Omental fat pad (tissue), 3 donors: ENCODE measurements at regions not wholly inside any gene's neighbourhood (a gene's known extent, or its start where the extent isn't known, plus 50 kb on each side); places are given as distances from the start of the nearest gene placed in this dataset.

Source experiments
- ATAC-seq: fragments of 150-250 bp; one replicate; pipeline ENCODE4 v1.9.1; 2016; ENCODE audit warnings: mild to moderate bottlenecking, moderate library complexity; ENCODE audit not compliant: low FRiP score
- DNase-seq: peaks from one replicate; pipeline ENCODE4 v3.0.0-alpha.2; 2019; ENCODE audit warnings: low spot score
- TF ChIP-seq, protein P1 (sequence below), 3 donors: fragments of 450-650 bp; IDR thresholded peaks; one replicate each; pipeline ENCODE4 v1.5.1; 2016 to 2017; ENCODE audit warnings: antibody characterized with exemption in 3 of 3, mild to moderate bottlenecking in 3 of 3, moderate library complexity in 2 of 3

DNA sequence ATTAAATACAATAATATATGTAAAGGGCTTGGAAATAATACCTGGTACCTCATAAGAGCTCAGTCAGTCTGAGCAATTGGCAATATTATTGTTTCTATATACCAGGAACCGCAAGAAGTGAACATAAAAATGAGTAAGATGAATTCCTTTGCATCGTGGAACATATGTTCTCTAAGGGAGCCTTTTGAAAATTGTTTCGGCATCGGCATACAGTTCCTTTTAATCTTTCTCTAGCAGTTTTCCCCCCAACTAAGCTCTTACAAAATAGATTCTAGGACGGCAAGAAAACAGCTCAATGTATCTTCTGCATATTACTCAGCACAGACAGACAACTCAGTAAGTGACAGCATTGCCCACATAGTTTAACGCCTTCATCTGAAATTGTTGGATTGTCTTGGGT lies 426.6 kb upstream of the WWC1 start:
- ATAC-seq (no peak), DNase-seq (no peak)
- TF ChIP-seq, protein P1, sequence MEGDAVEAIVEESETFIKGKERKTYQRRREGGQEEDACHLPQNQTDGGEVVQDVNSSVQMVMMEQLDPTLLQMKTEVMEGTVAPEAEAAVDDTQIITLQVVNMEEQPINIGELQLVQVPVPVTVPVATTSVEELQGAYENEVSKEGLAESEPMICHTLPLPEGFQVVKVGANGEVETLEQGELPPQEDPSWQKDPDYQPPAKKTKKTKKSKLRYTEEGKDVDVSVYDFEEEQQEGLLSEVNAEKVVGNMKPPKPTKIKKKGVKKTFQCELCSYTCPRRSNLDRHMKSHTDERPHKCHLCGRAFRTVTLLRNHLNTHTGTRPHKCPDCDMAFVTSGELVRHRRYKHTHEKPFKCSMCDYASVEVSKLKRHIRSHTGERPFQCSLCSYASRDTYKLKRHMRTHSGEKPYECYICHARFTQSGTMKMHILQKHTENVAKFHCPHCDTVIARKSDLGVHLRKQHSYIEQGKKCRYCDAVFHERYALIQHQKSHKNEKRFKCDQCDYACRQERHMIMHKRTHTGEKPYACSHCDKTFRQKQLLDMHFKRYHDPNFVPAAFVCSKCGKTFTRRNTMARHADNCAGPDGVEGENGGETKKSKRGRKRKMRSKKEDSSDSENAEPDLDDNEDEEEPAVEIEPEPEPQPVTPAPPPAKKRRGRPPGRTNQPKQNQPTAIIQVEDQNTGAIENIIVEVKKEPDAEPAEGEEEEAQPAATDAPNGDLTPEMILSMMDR (IDR thresholded peaks at IDR 0.05): no peak

DNA sequence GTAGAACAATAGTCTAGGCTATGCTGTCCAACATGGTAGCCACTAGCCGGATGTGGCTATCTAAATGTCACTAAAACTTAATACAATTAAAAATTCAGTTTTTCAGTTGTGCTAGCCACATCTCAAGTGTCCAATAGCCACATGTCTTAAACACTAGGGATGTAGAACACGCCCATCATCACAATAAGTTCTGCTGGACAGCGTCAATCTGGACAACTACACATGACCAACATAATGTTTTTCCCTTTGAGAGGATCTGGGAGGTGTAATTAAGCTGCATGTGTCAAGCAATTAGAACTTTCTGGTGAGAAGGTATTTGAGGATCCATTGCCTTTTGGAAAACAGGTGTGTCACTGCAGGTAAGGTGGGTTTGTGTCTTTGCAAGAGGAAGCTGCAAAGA lies 424.6 kb upstream of the WWC1 start:
- DNase-seq: no peak
- ATAC-seq: no peak
- TF ChIP-seq, protein P1 (IDR thresholded peaks at IDR 0.05): no peak

GRCh38 chr5:167867281-167867680 lies 424.2 kb upstream of the WWC1 start:
- no peak for ATAC-seq
- TF ChIP-seq, protein P1 (IDR thresholded peaks at IDR 0.05): no peak

DNA sequence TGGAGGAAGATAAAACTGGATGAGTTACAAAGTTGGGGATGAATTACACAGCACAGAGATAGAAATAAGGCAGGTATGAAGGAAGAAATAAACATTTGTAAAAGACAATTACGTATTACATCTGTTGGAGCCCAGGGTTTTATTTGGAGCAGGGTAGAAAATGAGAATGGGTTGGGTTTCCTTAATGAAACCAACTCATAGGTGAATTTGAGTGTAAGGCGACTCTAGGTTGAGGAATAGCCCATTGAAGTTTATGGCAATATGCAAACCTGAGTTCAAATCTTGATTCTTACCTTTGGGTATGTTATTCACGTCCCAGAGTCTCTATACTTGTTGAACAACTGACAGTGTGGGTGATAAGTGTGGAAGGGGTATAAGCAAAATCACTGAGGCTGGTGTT lies 422.3 kb upstream of the WWC1 start:
- DNase-seq (no peak), ATAC-seq (no peak)
- TF ChIP-seq, protein P1 (IDR thresholded peaks at IDR 0.05): no peak

More at GRCh38 chr5:167867281-167867680, 424.2 kb upstream of the WWC1 start:
- DNase-seq: no peak

- no peak for DNase-seq
- no peak for ATAC-seq
- TF ChIP-seq, protein P1 (IDR thresholded peaks at IDR 0.05): no peak
Observed at GRCh38 chr5:167870055-167870454, 421.4 kb upstream of the WWC1 start.

DNA sequence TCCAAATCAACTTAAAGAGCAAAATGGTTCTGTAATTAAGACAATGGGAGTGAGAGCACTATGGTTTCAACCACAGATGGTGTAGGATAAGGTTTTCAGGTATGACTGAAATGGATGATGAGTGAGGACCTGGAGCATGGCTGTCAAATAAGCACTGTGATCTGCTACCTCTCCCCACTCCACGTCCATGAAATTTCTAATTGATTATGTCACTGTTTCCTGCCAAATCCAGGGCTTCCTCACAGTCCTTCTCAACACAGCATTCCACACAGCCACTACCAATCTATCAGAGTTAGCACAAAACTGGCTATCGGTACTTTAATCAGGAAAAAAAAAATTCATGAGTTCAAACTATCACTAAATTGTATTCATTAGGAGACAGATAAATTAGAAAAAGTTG lies 420.4 kb upstream of the WWC1 start:
- ATAC-seq (no peak), DNase-seq (no peak)
- TF ChIP-seq, protein P1 (IDR thresholded peaks at IDR 0.05): no peak

DNA sequence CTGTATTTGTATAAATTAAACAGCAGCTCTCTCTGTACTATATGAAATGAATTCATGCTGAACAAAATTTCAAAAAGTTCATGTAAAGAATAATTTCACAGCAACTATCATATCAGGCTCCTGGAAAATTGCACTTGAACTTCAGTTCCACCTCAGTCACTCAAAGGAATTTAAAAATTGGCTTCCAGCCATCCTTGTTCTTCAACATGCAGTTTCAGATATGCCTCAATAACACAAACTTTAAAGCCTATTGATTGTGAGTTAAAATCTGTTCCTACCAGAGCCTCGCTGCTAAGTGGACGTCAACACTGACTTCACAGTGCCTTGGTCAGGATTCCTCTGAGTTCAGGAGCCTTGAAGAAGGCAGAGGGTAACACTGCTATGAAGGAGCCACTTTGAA lies 418.7 kb upstream of the WWC1 start:
- ATAC-seq (no peak), DNase-seq (no peak)
- TF ChIP-seq, protein P1 (IDR thresholded peaks at IDR 0.05): no peak
